NCI-H1694 (cell line): ENCODE measurements at regions not wholly inside any gene's neighbourhood (a gene's known extent, or its start where the extent isn't known, plus 50 kb on each side); places are given as distances from the start of the nearest gene placed in this dataset.
A peak's percentile ranks its signal among the peaks of the same experiment; 100 is the strongest.

Experiments used
- DNase-seq: peaks from one replicate; lab custom pipeline; 2025; lab: John Stamatoyannopoulos, UW

DNA sequence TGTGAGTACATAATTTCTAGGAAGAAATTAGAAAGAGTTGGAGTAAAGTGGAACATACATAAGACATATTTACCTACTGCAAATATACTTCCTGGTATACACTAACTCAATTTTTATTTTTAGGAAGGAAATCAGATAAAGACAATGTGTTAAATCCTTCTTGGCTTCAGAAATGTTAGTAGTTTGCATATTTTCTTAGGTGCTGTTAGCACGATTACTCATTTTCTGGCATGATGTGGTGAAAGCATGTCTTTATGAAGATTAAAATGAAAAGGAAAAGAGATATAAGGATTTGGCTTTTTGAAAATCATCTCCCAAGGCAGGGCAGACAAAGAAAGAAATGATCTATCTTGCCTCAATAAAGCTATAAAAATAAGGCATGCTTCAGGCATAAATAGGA lies 287.6 kb upstream of the E2F7 start:
- DNase-seq: no peak

DNA sequence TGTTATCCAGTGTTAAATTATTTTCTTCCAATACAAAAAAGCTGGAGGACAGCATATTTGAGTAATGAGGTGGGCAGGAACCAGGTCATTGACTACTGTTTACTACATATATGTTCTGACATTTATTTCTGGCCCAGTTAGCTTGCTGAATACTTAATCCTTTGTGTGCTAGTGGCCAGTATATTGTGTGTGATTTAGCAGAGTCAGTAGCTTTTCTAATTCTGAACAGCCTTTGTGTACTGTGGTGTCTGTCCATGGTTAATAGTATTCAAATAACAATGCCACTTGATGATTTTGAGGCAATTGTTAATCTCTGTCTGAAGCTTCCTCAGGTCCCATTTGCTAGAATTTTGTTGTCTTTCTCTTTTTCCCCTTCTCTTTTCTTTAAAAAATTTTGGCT lies 286.5 kb upstream of the E2F7 start:
- no peak for DNase-seq

DNA sequence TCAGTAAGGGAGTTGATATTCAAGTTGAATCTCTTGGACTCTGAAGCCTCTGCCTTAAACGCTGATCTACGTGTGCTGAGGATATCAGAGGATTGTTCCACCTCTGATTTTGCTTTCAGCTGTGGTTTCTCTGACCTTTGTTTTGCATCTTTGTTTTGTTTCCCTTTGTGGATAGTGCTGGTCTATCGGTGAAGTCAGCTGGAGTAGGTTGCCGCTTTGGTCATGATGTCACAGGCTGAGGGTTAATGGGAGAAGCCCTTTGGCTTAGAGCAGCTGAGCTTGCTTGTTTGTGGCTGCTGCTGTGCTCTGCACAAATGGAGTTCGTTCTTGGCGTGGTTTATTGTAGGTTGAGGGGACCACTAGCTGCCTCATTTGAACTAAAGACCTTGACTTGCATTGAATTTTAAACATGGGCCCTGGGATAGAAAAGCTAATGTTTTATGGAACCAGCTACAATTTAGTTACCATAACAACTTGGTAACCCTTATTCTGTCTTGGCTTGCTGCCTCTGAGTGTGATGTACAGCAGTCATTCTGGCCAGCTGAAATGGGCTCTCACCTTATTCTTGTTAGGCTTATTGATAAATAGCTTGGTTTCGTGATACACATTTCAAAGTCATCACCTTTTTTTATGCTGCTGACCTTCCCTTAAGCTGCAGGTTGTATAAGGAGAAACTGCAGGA lies 284.5 kb upstream of the E2F7 start:
- no peak for DNase-seq

DNA sequence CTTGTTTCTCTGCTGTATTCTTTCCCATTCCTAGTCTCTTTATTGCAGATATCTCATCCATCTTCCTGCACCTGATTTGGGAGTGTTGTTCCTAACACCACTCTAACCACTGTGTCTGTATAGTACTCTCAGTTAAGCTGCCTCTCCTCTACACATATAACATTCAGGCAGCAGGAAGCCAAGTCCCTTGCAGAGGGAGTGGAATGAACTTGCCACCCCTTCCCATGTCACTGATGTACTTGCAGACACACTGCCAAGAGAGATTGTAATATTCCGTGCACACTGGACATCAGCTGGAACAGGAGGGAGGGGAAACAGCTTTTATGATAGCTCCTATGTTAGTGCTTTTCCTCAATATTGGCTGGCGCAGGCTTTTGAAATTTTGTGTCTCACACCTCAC lies 281.6 kb upstream of the E2F7 start:
- no peak for DNase-seq

DNA sequence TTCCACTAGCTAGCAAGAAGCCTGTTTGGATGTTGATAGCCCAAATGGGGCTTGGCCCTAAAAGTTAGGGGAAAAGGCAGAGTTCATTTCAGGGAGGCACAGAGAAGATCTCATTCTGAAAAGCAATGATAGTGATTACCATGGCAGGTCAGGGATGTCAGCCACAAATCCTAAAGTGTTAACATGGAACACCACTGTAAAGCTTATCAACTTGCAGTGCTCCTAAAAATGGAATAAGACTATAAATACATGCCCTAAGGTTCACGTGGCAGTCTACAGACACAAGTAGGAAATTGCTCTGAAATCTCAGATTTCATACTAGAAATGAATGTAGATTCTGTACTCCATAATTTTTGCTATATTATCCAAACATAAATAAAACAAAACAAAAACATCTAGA lies 280.0 kb upstream of the E2F7 start:
- no peak for DNase-seq

DNA sequence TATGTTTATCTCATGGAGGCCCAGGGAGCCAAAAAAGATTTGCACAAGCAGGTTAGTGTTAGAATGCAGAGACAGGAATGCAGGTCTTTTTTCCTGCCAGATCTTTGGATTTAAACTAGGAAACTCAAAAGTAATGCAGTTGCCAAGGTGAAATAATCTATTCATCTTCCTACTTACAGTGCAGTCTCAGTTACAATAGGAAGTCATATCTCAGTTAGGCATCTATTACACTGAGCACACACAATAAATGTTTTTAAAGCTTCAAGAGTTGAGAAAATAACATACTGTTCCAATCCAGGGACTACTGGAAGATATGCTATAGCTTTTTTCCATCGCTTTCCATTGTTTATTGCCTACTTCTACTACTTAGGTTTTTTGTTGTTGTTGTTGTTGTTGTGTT lies 279.3 kb upstream of the E2F7 start:
- no peak for DNase-seq

DNA sequence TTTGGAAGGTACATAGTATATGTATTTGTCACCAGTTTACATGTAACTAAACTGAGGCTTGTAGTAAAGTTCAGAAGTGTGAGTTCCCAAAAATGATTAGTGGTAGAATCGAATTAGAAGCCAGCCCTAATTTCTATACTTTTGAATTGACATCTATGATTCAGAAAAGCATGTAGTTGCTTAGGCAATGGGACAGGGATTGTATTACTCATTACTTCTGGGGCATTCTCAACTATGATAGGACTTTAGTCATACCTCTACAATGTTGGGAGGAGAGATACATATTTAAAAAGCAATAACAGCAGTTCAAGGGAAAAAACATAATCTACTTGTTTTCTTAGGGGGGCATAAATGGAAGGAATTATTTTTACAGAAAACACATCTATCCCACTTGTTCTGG lies 277.9 kb upstream of the E2F7 start:
- DNase-seq: no peak

DNA sequence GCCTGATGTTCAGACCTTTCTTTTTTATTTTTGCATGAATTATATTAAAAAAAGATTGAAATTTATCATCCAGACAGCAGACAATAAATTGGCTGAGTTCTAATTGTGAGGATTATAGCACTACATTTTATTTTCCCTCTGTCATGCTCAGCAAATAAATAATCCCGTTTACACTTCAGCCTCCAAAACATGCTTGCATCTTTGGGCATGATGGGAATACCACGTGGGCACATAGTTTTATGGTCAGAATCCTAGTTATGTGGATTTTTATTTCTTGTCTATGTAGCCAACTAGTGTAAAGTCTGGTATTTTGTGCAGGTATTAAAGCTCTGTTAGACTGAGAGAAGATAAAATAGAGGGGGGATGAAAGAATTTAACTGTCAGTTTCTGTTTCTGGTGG lies 276.9 kb upstream of the E2F7 start:
- DNase-seq: no peak

DNA sequence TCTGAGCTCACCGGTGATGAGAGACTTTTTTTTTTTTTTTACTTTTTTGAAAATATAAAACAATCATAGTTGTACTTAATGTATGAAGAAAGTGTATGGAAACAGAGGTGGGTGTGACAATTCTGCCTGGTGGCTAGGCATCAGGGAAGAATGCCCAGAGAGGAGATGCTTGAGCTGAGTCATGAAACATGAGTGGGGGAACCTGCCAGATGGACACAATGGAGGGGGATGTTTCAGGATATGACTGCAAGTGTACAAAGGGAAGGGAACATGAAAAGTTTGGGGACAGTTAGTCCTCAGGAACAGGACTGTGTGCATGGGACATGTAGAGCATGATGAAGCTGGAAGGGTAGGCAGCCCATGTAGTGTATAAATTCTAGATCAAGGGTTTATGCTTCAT lies 274.2 kb upstream of the E2F7 start:
- DNase-seq: no peak

DNA sequence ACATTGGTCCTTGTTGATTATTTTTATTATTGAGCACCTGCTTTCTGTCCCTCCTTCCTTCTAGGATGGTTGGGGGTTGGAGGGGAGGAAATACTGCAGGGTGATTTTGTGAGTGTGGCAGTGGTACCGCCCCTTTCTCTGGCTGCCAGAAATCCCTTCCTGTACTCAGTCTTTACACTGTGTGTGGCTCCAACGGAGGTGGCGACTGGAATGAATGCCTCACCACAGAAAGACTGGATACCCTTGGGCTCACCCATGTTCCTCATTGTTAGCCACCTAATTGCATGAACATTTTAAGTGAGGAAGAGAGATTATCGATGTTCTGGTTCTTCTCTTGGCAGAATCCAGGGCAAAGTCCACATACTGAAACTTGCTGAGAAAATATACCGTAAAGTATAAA lies 272.0 kb upstream of the E2F7 start:
- no peak for DNase-seq

DNA sequence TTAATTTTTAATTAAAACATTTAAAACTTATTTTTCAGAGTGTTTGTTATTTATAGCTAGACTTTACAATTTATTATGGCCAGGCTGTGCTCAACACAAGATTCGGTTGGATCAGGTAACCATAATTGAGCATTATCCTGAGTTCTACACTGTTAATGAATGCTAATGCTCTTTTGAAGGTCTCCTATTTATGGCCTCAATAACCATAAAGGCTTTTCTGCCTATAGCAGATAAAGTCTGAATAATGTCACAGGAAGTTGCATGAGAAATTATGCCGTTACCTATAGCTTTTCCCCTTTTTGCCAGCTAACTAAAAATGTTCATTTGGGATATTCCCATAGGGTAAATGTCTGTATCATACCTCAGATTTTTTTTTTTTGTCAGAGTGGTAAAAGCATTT lies 269.4 kb upstream of the E2F7 start:
- DNase-seq: no peak

DNA sequence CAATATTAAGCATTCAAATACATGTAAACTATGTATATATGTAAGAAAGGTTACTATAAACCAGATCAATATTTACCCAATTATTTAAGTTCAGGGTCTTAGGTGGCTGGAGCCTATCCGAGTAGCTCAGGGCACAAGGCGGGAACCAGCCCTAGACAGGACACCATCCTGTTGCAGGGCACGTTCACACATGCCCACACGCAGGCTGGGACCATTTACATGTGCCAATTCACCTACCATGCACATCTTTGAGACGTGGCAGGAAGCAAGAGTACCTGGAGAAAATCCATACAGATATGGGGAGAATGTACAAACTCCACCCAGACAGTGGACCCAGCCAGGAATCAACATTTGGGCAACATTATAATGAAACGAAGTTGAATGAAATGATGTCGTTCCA lies 263.0 kb upstream of the E2F7 start:
- DNase-seq: no peak

DNA sequence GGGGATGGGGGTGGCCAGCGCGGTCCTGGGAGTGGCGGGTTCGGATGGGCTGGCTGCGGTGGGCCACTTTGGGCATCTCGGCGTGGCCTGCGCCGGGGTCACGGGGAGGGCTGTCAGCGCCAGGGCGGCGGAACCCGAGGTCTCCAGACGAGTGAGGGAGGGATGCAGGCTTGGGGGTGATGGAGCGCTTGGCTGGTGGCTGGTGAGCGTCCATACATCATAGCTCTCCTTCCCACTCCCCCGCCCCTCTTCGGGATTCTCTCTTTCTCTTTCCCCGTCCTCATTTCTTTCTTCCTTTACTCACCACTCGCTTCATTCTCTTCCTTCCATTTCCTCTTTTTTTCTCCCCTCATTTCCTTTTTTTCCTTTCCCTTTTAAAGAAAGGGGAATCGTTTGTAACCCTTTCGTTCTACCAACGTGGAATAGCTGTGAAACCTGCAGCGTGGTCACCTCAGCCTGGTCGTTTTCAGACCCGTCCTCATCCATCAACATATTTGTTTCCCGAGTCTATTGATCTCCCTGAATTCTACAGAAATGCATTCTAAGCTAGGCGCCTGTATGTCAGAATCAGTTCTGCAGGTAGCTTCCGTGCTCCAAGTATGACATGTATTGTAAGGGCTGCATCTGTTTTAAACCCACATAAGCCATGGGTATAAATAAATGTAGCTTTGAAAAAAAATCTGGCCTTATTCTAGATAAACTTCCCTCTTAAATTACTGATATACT lies 260.3 kb upstream of the E2F7 start:
- DNase-seq: no peak

DNA sequence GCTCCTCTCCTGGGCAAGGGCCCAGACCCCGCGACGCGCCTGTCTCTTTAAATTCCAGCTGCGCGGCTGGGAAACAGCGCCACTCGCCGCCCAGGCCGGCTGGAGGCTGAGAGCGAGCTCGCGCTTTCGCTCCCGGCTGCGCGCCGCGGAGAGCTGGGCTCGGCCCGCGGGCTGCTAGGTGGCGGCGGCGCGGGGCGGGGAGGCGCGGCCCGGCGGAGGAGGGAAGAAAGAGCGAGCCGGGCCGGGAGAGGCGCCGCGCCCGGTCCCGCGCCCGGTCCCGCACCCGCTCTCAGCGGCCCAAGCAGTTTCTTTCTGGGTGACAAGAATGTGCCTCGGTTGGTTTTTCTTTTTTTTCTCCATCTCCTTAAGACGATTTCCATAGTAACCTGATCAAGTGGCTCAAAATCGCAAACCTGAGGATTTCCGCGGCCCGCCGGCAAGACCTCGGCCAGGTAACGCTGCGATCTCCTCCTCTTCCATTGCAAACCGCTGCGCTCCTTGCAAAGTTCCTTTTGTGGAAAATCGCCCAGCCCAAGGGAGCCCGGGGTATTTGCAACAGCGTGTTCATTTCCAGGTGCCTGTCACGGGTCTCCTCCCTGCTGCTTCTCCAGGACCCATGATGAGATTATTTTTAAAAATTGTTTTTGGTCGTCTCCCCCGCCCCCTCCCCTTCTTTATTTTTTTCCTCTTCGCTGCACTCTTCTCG lies 259.5 kb upstream of the E2F7 start:
- DNase-seq: peak; percentile 37

DNA sequence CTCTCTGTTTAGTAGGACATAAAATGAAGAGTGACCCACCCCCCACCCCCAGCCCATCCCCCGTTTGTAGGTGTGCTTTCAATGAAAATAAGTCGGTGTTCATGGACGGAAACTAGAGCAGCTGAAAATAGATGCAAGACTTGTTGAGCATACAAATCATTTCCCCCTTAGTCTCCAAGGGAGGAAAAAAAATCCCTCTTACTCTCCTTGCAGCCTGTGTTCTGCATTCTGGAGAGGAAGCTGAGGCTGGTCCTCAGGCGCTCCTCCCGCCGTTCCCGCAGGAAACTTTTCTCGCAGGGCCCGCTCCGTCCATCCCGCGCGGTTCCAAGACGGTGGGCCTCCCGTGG lies 259.0 kb upstream of the E2F7 start:
- no peak for DNase-seq

DNA sequence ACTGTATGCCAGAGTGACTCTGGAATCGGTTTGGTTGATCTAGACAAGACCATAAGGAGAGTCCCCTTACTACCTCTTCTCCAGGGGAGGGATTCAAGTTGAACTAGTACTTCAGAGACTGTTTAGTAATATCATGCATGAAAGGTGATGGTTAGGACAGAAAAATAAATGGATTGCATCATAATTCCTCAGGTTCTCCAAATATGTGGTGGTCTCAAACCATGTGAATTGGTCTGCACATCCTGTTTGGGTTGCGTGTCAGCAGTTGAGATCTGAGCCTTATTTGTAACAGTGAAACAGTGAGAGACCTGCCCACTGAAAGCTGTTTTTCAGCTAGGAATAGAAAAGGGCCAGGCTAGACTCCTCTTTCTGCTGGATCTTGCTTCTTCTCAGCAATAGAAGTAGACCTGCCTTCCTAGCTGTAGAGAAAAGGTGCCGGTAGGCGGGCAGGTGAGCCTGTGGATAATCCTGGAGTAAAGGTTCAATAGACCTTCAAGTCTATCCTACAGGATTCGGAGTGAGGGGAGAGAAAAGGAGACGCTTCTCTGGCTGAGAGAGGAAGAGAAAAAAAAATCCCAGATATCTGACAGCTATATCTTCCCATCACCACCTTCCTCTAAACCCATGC lies 258.5 kb upstream of the E2F7 start:
- DNase-seq: no peak

DNA sequence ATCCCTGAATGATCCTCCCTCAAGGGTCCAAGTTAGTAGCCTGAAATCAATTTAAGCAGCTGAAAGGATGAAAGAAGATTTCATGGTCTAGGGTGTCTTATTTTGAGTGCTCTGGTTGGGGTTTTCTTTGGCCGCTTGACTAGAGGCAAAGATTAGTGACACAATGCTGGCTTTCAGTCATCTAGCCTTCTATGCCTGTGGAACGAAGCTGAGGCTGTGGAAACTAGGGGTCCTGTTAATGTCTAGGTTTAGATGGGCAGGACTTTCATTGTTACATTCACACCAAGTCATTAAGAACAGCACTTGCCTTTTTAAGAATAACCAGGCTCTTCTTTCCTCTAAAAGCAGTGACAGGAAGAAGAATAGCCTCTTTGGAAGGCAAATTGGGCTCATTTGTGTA lies 253.8 kb upstream of the E2F7 start:
- no peak for DNase-seq

DNA sequence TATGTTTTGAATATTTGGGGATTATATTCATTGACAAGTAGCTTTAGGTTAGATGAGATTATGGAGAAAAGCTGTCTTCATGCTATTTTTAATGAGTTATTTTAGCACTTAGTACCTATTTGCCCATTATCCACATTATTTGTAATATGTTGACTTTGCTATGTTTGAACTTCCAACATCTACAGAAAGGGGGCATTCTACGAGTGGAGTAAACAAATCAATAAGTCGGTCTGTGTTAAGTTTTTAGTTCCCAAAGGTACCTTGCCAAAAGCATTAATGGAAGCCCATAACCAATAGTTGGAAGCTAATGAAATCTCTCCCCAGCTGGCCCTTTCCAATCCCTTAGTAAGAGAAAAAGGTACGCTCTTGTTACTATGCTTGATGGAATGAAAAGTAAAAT lies 250.0 kb upstream of the E2F7 start:
- DNase-seq: no peak

DNA sequence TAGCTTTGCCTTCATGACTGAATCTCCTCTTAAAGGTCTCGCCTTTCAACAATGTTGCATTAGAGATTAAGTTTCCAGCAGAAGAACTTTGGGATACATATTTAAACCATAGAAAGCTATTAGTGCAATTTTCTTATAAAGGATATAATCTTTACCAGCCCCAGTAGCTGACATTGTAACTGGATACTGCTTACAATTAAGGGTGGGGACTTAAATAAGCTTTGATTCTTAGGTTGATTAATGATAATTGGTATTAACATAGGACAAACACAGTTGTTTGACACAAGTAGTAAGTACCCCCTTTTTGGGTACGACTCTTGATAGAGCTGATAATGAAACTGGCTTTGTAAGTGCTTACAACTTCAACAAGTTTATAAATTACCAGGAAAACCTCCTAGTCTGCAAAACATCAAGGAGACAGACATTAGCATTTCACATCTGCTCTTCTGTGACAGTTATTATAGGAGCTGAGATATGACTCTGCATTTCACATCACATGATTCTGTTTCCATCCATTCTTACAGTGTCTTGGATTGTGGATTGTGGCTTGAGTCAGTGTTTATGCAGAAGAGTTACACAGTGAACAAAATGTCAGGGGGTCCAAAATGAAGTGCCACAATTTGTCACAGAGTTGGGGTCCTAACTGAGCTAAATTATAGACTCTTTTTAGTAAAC lies 249.1 kb upstream of the E2F7 start:
- no peak for DNase-seq

DNA sequence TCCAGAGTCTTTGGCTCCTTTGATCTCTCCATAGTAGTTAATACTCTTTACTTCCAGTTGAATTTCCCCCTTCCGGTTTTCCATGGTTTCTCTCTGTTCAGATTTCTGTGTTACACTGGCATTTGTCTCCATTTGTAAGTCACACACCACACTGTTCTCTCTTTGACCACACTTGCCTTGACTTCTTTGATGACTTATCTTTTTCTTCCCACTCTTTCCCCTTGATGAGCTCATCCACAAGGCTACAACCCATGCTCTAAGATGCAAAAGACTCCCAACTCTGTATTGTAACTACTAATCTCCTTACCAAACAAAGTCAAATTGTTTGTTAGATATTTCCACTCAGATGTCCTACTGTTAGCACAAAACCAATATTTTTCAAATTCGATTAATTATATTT lies 242.7 kb upstream of the E2F7 start:
- DNase-seq: no peak

DNA sequence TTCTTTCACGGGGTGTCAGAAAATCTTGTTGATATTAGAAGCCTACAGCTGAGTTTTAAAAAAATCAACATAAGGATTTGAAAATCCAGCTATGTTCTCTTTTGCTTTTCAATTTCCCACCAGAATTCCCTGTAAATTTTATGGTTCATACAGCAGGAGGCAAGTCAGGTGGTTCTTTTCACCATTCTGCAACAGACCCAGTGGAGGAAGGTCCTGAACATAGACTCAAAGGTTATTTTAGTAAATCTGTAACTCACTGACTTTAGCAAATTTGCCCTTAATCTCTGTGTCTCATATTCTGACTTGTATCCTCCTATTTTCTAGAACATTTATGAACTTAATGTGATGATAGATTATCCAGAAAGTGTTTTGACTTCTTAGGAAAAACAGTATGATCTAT lies 235.4 kb upstream of the E2F7 start:
- no peak for DNase-seq

DNA sequence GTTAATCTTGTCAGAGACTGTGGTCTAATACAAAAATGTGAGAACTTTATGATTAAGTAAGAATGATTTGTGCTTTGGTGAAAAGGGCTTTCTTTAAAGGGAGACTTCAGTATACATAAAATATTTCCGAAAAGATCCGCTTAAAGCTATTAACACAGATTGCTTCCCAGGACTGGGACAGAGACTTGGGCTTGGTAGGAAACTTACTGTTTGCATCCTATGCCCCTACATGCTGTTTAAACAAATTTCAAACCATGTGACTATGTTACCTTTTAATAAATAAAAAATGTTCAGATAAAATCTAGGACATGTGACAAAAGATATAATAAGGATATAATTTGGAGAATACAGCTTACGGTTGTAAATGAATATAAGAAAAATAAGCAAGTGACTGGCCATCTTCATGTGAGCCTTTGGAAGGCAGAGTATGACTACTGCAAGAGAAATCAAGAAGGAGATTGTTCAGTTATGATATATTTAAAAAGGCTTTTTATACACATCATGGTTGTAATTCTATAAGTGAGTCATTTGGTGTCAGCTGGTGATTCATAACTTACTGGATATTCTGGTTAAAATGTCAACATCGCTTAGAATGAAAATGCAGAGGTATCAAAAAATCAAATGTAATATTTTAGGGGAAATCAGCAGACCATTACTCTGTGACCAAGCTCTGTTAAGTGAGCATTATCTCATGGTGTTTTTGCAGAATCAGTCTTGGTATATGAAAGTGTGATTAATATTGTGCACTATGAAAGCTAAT lies 234.7 kb upstream of the E2F7 start:
- DNase-seq: no peak
